HCT116 (cell line): ENCODE measurements at regions not wholly inside any gene's neighbourhood (a gene's known extent, or its start where the extent isn't known, plus 50 kb on each side); places are given as distances from the start of the nearest gene placed in this dataset.
"Not testable (repeated sequence)": the region's sequence is repeated elsewhere in the genome, so short reads cannot be mapped to it uniquely, and the experiment has no call there.

Experiments
- ATAC-seq: fragments of 200-7000 bp; cut with Tn5 transposase; 2 replicates; pipeline ENCODE4 v1.9.1; 2020; ENCODE audit warnings: mild to moderate bottlenecking, moderate library complexity
- BruUV-seq: library from RNA; stranded (reverse); fragments of 400-500 nt; replicated peaks from 2 replicates; lab custom pipeline; 2021; lab: Mats Ljungman, UMichigan
- CTCF ChIA-PET: fragments of 300-600 bp; sonication (Branson Sonifier 250); formaldehyde crosslinking; loops from one replicate; lab custom pipeline; 2021; ENCODE audit warnings: antibody characterized with exemption; lab: Charles Lee
- POLR2A ChIA-PET: fragments of 300-600, 350-600 bp; sonication (Branson Sonifier 250); formaldehyde crosslinking; loops from one replicate; lab custom pipeline; 2021; ENCODE audit warnings: antibody characterized with exemption; lab: Charles Lee
- RAD21 ChIA-PET, 2 experiments: fragments of 300-600 bp; sonication (Branson Sonifier 250); formaldehyde crosslinking; loops; one replicate each; lab custom pipeline; 2023; ENCODE audit warnings: low total read pairs in 2 of 2; ENCODE audit not compliant: uncharacterized antibody in 2 of 2, unreplicated experiment in 2 of 2, low non-redundant PET in 1 of 2; lab: Charles Lee
- DNase-seq: peaks from one replicate; pipeline ENCODE4 v3.0.0-alpha.2; 2010; ENCODE audit warnings: low read depth, low spot score
- H2AFZ ChIP-seq: fragments of 200-600 bp; shearing (Covaris generic), sonication (generic); 2 replicates; pipeline ENCODE4 v1.6.1; 2017; ENCODE audit warnings: low read depth, mixed run types, mixed read lengths, antibody characterized with exemption, low read length; ENCODE audit not compliant: poor library complexity, severe bottlenecking
- H3K27ac ChIP-seq: 2 replicates; pipeline ENCODE4 v1.5.1; 2012; ENCODE audit warnings: low read depth, low read length
- H3K27me3 ChIP-seq: fragments of 200-600 bp; sonication (generic); 2 replicates; pipeline ENCODE4 v1.6.1; 2016; ENCODE audit warnings: mixed run types, low read length, mixed read lengths; ENCODE audit not compliant: insufficient read depth
- H3K36me3 ChIP-seq, 2 experiments: fragments of 200-500 bp in 1 of 2; fragments of 200-600 bp in 1 of 2; sonication (Bioruptor generic) in 1 of 2; sonication (generic) in 1 of 2; 2 replicates each; pipeline versions ENCODE4 v1.5.1 to v1.6.1; 2014 to 2016; ENCODE audit warnings: low read length in 2 of 2, inconsistent platforms in 1 of 2, mixed read lengths in 1 of 2, mixed run types in 1 of 2; ENCODE audit not compliant: insufficient read depth in 2 of 2, control insufficient read depth in 1 of 2
- H3K4me1 ChIP-seq, 2 experiments: fragments of 200-600 bp in 1 of 2; sonication (generic) in 1 of 2; 2 replicates each; pipeline versions ENCODE4 v1.5.1 to v1.6.1; 2012 to 2017; ENCODE audit warnings: low read length in 2 of 2, inconsistent platforms in 1 of 2, mild to moderate bottlenecking in 1 of 2, mixed read lengths in 1 of 2, mixed run types in 1 of 2, moderate library complexity in 1 of 2; ENCODE audit not compliant: insufficient read depth in 2 of 2, control insufficient read depth in 1 of 2
- H3K4me2 ChIP-seq: fragments of 200-600 bp; sonication (generic); 2 replicates; pipeline ENCODE4 v1.6.1; 2017; ENCODE audit warnings: mixed run types, low read length, mixed read lengths
- H3K4me3 ChIP-seq, 2 experiments: fragments of 200-600 bp in 1 of 2; sonication (generic) in 1 of 2; replicated peaks in 1 of 2; 2 replicates each; pipeline ENCODE4 v1.5.1; 2011 to 2016; ENCODE audit warnings: low read length in 2 of 2, control low read depth in 1 of 2, low read depth in 1 of 2, mild to moderate bottlenecking in 1 of 2, mixed read lengths in 1 of 2, mixed run types in 1 of 2
- H3K79me2 ChIP-seq: fragments of 200-600 bp; sonication (generic); 2 replicates; pipeline ENCODE4 v1.6.1; 2017; ENCODE audit warnings: mild to moderate bottlenecking, mixed run types, low read length, moderate library complexity, mixed read lengths; ENCODE audit not compliant: insufficient read depth
- H3K9ac ChIP-seq: fragments of 200-600 bp; sonication (generic); 2 replicates; pipeline ENCODE4 v1.6.1; 2016; ENCODE audit warnings: low read length, mixed read lengths
- H3K9me2 ChIP-seq: fragments of 200-600 bp; sonication (generic), shearing (Covaris generic); 2 replicates; pipeline ENCODE4 v1.6.1; 2017; ENCODE audit warnings: mixed run types, mild to moderate bottlenecking, moderate library complexity; ENCODE audit not compliant: insufficient read depth
- H3K9me3 ChIP-seq, 2 experiments: fragments of 200-500 bp in 1 of 2; fragments of 200-600 bp in 1 of 2; sonication (Bioruptor generic) in 1 of 2; sonication (generic) in 1 of 2; 2 replicates each; pipeline ENCODE4 v1.6.1; 2014 to 2017; ENCODE audit warnings: low read length in 2 of 2, mixed read lengths in 2 of 2, inconsistent platforms in 1 of 2, low read depth in 1 of 2, mild to moderate bottlenecking in 1 of 2, mixed run types in 1 of 2, moderate library complexity in 1 of 2; ENCODE audit not compliant: control insufficient read depth in 1 of 2, insufficient read depth in 1 of 2
- H4K20me1 ChIP-seq: fragments of 200-600 bp; sonication (generic), shearing (Covaris generic); 2 replicates; pipeline ENCODE4 v1.6.1; 2017; ENCODE audit warnings: mixed run types, mild to moderate bottlenecking, moderate library complexity; ENCODE audit not compliant: insufficient read depth
- CBX3 ChIP-seq: IDR thresholded peaks from 2 replicates; pipeline ENCODE4 v1.6.1; 2012; ENCODE audit warnings: low read depth
- EGR1 ChIP-seq: IDR thresholded peaks from 2 replicates; pipeline ENCODE4 v1.6.1; 2012; ENCODE audit warnings: low read depth
- FOSL1 ChIP-seq: IDR thresholded peaks from 2 replicates; pipeline ENCODE4 v1.6.1; 2012; ENCODE audit warnings: low read depth
- POLR2AphosphoS5 ChIP-seq: IDR thresholded peaks from 2 replicates; pipeline ENCODE4 v1.6.1; 2011; ENCODE audit warnings: mild to moderate bottlenecking, low read depth, low read length, moderate library complexity
- RAD21 ChIP-seq: IDR thresholded peaks from 2 replicates; pipeline ENCODE4 v1.6.1; 2012; ENCODE audit warnings: low read depth, mild to moderate bottlenecking
- SRF ChIP-seq: IDR thresholded peaks from 2 replicates; pipeline ENCODE4 v1.6.1; 2012; ENCODE audit warnings: low read depth
- ZFX ChIP-seq: fragments of 450-650 bp; IDR thresholded peaks from 2 replicates; pipeline ENCODE4 v1.6.1; 2017
- intact Hi-C: fragments of 100-400 bp; cut with micrococcal nuclease; formaldehyde crosslinking; loops from 2 replicates; pipeline ENCODE4 v1.10.0; 2022
- TF ChIP-seq, protein P1 (sequence below): IDR thresholded peaks from 2 replicates; pipeline ENCODE4 v1.6.1; 2012
- TF ChIP-seq, protein P2 (sequence below), 3 experiments: fragments of 200-600 bp in 1 of 3; sonication (generic) in 1 of 3; IDR thresholded peaks in 2 of 3; conservative IDR thresholded peaks in 1 of 3; 2 replicates each; pipeline ENCODE4 v1.5.1; 2012 to 2017; ENCODE audit warnings: low read depth in 2 of 3, low read length in 2 of 3, antibody characterized with exemption in 1 of 3, borderline replicate concordance in 1 of 3, control low read depth in 1 of 3, mild to moderate bottlenecking in 1 of 3, mixed read lengths in 1 of 3, mixed run types in 1 of 3, moderate library complexity in 1 of 3; ENCODE audit not compliant: insufficient read depth in 1 of 3
- TF ChIP-seq, protein P3 (sequence below): IDR thresholded peaks from 2 replicates; pipeline ENCODE4 v1.6.1; 2012

DNA sequence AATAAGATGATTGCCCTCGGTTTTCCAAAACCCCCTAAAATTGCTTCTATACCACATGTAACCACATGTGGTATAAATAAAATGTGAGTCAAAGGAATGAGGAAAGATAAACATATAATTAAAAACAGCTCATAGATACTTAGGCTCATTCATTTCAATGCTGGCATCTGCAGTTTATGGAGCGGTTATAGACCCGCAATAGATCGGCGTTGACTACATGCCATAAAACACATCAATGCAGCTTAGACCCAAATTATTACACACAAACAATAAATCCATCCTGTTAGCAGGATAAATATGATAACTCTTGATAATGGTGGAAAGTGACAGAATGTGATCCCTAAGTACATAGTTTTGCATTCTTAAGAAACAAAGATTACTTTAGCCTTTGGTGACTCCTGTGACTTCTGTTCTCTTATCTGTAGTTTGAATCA, 143.7 kb downstream of the NR2F2 start:
- DNase-seq = no peak
- Histone ChIP-seq H3K4me2 (no peak overlapping the region), H4K20me1 (no peaks in the 10 kb centered on the region), H3K79me2 (no peaks in the 10 kb centered on the region), H3K27ac (no peak overlapping the region), H3K36me3 (no peaks in the 10 kb centered on the region), H3K27me3 (no peaks in the 10 kb centered on the region; the same call in none of the 2 replicates), H3K4me3 (no peak overlapping the region), H3K9me3 (no peaks in the 10 kb centered on the region)
- CTCF ChIA-PET = no interaction called here
- BruUV-seq = no TSS peak
- TF ChIP-seq FOSL1 (no peak), POLR2AphosphoS5 (no peak)
- TF ChIP-seq, protein P1, sequence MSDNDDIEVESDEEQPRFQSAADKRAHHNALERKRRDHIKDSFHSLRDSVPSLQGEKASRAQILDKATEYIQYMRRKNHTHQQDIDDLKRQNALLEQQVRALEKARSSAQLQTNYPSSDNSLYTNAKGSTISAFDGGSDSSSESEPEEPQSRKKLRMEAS = no peak
- TF ChIP-seq, all 23 proteins: peak for 0
- ChIA-PET POLR2A (no interaction called here), RAD21 (no interaction called here)
- no peak overlapping the region for H2AFZ ChIP-seq
- intact Hi-C loops = no loop called here
- no peak overlapping the region for H3K9ac ChIP-seq
- no peaks in the 10 kb centered on the region for H3K9me2 ChIP-seq
- no peaks in the 10 kb centered on the region for H3K4me1 ChIP-seq
- no peak for ATAC-seq

DNA sequence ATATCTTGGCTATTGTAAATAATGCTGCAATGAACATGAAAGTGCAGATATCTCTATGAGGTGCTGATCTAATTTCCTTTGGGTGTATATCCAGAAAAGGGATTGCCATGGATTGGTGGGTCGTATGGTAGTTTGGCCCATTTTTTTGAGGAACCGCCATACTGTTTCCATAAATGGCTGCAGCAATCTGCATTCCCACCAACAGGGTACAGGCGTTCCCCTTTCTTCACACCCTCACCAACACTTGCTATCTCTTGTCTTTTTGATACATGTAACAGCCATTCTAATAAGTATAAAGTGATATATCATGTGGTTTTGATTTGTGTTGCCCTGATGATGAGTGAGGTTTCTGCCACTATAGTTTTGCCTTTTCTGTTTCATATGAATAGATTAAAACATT, 146.7 kb downstream of the NR2F2 start:
- H3K27me3 ChIP-seq = no peaks in the 10 kb centered on the region
- no TSS peak for BruUV-seq
- H3K4me1 ChIP-seq = no peaks in the 10 kb centered on the region
- intact Hi-C loops = no loop called here
- H3K4me3 ChIP-seq = no peak overlapping the region
- no peaks in the 10 kb centered on the region for H3K9me3 ChIP-seq
- H2AFZ ChIP-seq = no peak overlapping the region
- H3K27ac ChIP-seq = no peak overlapping the region
- RAD21 ChIA-PET = no interaction called here
- POLR2A ChIA-PET = no interaction called here
- no peaks in the 10 kb centered on the region for H4K20me1 ChIP-seq
- CTCF ChIA-PET = no interaction called here
- DNase-seq (no peak), ATAC-seq (peak; percentile 52; the same call in 1 of the 2 replicates)
- H3K9me2 ChIP-seq = 0 out of 2 replicates have a peak, but pooled peaks cover 3% of the 10 kb centered on the region
- TF ChIP-seq, protein P2, sequence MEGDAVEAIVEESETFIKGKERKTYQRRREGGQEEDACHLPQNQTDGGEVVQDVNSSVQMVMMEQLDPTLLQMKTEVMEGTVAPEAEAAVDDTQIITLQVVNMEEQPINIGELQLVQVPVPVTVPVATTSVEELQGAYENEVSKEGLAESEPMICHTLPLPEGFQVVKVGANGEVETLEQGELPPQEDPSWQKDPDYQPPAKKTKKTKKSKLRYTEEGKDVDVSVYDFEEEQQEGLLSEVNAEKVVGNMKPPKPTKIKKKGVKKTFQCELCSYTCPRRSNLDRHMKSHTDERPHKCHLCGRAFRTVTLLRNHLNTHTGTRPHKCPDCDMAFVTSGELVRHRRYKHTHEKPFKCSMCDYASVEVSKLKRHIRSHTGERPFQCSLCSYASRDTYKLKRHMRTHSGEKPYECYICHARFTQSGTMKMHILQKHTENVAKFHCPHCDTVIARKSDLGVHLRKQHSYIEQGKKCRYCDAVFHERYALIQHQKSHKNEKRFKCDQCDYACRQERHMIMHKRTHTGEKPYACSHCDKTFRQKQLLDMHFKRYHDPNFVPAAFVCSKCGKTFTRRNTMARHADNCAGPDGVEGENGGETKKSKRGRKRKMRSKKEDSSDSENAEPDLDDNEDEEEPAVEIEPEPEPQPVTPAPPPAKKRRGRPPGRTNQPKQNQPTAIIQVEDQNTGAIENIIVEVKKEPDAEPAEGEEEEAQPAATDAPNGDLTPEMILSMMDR (IDR thresholded peaks at IDR 0.05 in 2 of 3, conservative IDR thresholded peaks at IDR 0.05 in 1 of 3; ENCODE audit: borderline replicate concordance in 1 of 3, insufficient read depth in 1 of 3, low read depth in 2 of 3, low read length in 2 of 3) = 0 out of 6 replicates have a peak, but pooled peaks of 1 of the 3 experiments have one; percentile 34
- TF ChIP-seq RAD21 = no peak
- no peak for TF ChIP-seq EGR1
- no peak for TF ChIP-seq ZFX
- no peak for TF ChIP-seq SRF
- TF ChIP-seq CBX3 = no peak
- TF ChIP-seq, protein P3, sequence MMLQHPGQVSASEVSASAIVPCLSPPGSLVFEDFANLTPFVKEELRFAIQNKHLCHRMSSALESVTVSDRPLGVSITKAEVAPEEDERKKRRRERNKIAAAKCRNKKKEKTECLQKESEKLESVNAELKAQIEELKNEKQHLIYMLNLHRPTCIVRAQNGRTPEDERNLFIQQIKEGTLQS = no peak
- H3K79me2 ChIP-seq = no peaks in the 10 kb centered on the region
- no peaks in the 10 kb centered on the region for H3K36me3 ChIP-seq
- no peak overlapping the region for H3K4me2 ChIP-seq
- H3K9ac ChIP-seq = no peak overlapping the region

DNA sequence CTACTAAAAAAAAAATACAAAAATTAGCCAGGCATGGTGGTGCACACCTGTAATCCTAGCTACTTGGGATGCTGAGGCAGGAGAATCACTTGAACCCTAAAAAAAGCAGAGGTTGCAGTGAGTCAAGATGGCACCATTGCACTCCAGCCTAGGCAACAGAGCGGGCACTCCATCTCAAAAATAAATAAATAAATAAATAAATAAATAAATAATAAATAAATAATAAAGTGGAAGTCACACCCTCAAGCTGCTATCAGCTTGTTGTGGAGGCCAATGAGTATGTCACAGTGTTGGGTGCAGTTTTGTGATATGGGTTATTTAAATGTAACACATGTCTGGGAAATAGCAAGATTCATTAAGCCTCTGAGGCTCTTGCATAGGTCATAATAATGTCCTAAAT, 153.9 kb downstream of the NR2F2 start:
- ATAC-seq, POLR2A ChIA-PET, H3K4me3 ChIP-seq, H3K36me3 ChIP-seq, H3K9me2 ChIP-seq, intact Hi-C loops, H3K4me2 ChIP-seq, H3K4me1 ChIP-seq, H2AFZ ChIP-seq, RAD21 ChIA-PET, H3K9me3 ChIP-seq, H3K9ac ChIP-seq, BruUV-seq, H4K20me1 ChIP-seq, H3K27ac ChIP-seq, H3K79me2 ChIP-seq, DNase-seq: not testable (repeated sequence)
- H3K27me3 ChIP-seq = peaks cover 21% of the 10 kb centered on the region
- CTCF ChIA-PET = interaction anchor here (0.6 kb wide), 1 partner anchor 605 kb away, joined by 3 read pairs; no protein-coding TSS in a partner anchor
